OCI-LY1 (cell line): ENCODE measurements at regions not wholly inside any gene's neighbourhood (a gene's known extent, or its start where the extent isn't known, plus 50 kb on each side); places are given as distances from the start of the nearest gene placed in this dataset.

Experiments
- H2AFZ ChIP-seq: fragments of 200-600 bp; sonication (generic), shearing (Covaris generic); 2 replicates; pipeline ENCODE4 v1.6.0; 2014; ENCODE audit warnings: antibody characterized with exemption, mild to moderate bottlenecking, low read length
- H3F3A ChIP-seq: fragments of 200-600 bp; sonication (generic), shearing (Covaris generic); 2 replicates; pipeline ENCODE4 v1.6.0; 2014; ENCODE audit warnings: mild to moderate bottlenecking, antibody characterized with exemption, low read length, moderate library complexity; ENCODE audit not compliant: insufficient read depth
- H3K27ac ChIP-seq: fragments of 200-600 bp; sonication (generic); 2 replicates; pipeline ENCODE4 v1.5.1; 2014; ENCODE audit warnings: low read length, mixed run types, mild to moderate bottlenecking, low read depth; ENCODE audit not compliant: poor library complexity, severe bottlenecking
- H3K27me3 ChIP-seq: fragments of 200-600 bp; sonication (generic); 2 replicates; pipeline ENCODE4 v1.6.0; 2014; ENCODE audit warnings: antibody characterized with exemption, mild to moderate bottlenecking, low read length, moderate library complexity; ENCODE audit not compliant: insufficient read depth
- H3K36me3 ChIP-seq: fragments of 200-600 bp; sonication (generic); 2 replicates; pipeline ENCODE4 v1.6.1; 2014; ENCODE audit warnings: mild to moderate bottlenecking, antibody characterized with exemption, low read length, moderate library complexity, mixed read lengths; ENCODE audit not compliant: insufficient read depth
- H3K4me1 ChIP-seq: fragments of 200-600 bp; sonication (generic); 2 replicates; pipeline ENCODE4 v1.5.1; 2014; ENCODE audit warnings: mild to moderate bottlenecking, low read length, moderate library complexity; ENCODE audit not compliant: insufficient read depth, severe bottlenecking
- H3K4me2 ChIP-seq: fragments of 200-600 bp; sonication (generic), shearing (Covaris generic); 2 replicates; pipeline ENCODE4 v1.6.1; 2014; ENCODE audit warnings: low read length
- H3K4me3 ChIP-seq: fragments of 200-600 bp; sonication (generic); 2 replicates; pipeline ENCODE4 v1.5.1; 2014; ENCODE audit warnings: low read length, low read depth, mild to moderate bottlenecking, mixed read lengths; ENCODE audit not compliant: poor library complexity, severe bottlenecking
- H3K79me2 ChIP-seq: fragments of 200-600 bp; shearing (Covaris generic); 2 replicates; pipeline ENCODE4 v1.6.1; 2016; ENCODE audit warnings: mixed run types, low read length, mixed read lengths; ENCODE audit not compliant: insufficient read depth
- H3K9ac ChIP-seq: fragments of 200-600 bp; sonication (generic), shearing (Covaris generic); 2 replicates; pipeline ENCODE4 v1.6.1; 2014; ENCODE audit warnings: mild to moderate bottlenecking, low read length, mixed read lengths
- H3K9me2 ChIP-seq: fragments of 200-600 bp; sonication (generic), shearing (Covaris generic); 2 replicates; pipeline ENCODE4 v1.6.1; 2014; ENCODE audit warnings: low read depth, mild to moderate bottlenecking, low read length, mixed read lengths
- H3K9me3 ChIP-seq: fragments of 200-600 bp; shearing (Covaris generic); 2 replicates; pipeline ENCODE4 v1.6.1; 2014; ENCODE audit warnings: low read length, mixed read lengths
- H4K20me1 ChIP-seq: fragments of 200-600 bp; sonication (generic), shearing (Covaris generic); 2 replicates; pipeline ENCODE4 v1.6.0; 2016; ENCODE audit warnings: mild to moderate bottlenecking, low read length; ENCODE audit not compliant: insufficient read depth
- CTCF ChIP-seq: fragments of 200-600 bp; sonication (generic), shearing (Covaris generic); IDR thresholded peaks from 2 replicates; pipeline ENCODE4 v1.5.1; 2017; ENCODE audit warnings: mild to moderate bottlenecking, antibody characterized with exemption, low read length, moderate library complexity, mixed read lengths
- EZH2 ChIP-seq: fragments of 200-600 bp; sonication (generic), shearing (Covaris generic); IDR thresholded peaks from 2 replicates; pipeline ENCODE4 v1.8.0; 2017; ENCODE audit warnings: borderline replicate concordance, mixed run types, mild to moderate bottlenecking, antibody characterized with exemption, low read length, moderate library complexity, mixed read lengths

DNA sequence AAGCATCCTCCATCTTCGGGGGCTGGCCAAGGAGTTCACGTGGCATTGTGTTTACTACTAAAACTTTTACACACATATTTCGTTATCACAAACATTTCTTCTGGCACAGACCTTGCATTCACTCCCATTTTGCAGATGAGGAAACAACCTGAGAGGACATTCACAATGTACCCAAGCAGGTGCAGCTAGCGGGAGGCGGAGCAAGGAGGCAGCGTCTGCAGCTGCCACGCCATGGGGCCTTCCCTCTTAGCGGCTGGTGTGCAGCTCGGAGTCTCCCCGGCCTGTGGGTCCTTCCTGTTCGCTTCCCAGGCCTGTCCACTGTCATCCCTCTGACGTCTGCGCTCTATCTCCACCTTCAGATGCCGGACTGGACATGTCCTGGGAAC, 807.8 kb downstream of the TBC1D22A start:
- no peak overlapping the region for H2AFZ ChIP-seq
- TF ChIP-seq CTCF, result no peak
- TF ChIP-seq EZH2, result no peak
- H3K9ac ChIP-seq, result no peak overlapping the region
- no peaks in the 10 kb centered on the region for H3F3A ChIP-seq
- peaks cover 4% of the 10 kb centered on the region; the same call in 1 of the 2 replicates for H3K27me3 ChIP-seq
- H3K4me3 ChIP-seq, result no peak overlapping the region
- no peaks in the 10 kb centered on the region for H3K4me1 ChIP-seq
- H3K9me2 ChIP-seq, result no peaks in the 10 kb centered on the region
- H3K27ac ChIP-seq, result no peak overlapping the region
- no peaks in the 10 kb centered on the region for H3K9me3 ChIP-seq
- H3K79me2 ChIP-seq, result no peaks in the 10 kb centered on the region
- no peak overlapping the region for H3K4me2 ChIP-seq
- no peaks in the 10 kb centered on the region for H4K20me1 ChIP-seq
- no peaks in the 10 kb centered on the region for H3K36me3 ChIP-seq

DNA sequence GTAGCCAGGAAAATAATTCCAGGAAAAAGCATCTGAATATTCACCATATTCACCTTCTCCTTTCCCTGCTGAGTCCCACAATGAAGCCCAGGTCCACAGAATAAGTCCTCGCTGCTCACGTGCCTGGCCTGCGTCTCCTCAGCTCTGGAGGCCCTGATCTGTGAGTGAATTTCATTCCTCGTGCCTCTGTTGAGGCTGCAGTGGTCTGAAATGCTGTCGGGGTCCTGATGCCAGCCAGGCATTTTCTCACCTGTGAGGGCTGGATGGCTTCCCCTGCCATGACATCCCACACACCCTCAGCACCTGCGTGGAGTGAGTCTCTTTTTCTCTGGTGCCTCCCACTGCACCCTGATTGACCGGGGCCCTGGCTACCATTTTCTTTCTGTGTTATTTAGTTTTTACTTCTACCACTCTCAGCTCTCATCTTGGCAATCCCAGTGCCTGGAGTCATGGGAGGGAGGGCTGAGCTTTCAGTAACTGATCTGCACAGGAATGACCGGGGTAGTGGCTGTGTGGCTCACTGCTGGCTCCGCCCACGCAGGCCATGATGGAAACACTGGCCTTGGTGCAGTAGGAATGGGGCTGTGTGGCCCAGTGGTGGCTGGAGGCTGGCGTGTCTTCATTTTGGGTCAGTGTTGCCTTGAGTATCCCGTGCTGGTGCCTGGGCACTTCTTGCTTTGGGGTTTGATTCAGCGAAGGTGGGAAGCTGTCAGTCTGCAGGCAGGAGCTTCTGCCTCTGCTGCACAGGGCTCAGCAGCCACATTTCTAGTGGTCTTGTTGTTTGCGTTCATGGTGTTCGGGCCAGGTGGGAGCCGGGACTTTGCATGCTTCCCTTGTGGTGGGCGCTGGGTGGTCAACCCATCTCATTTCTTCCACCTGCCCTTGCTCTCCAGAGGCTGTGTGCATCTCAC, 807.2 kb downstream of the TBC1D22A start:
- Histone ChIP-seq H4K20me1 (no peaks in the 10 kb centered on the region), H3K4me2 (no peak overlapping the region), H3K9me3 (no peaks in the 10 kb centered on the region), H3K27me3 (peaks cover under 1% of the 10 kb centered on the region; the same call in 1 of the 2 replicates), H2AFZ (no peak overlapping the region), H3K79me2 (no peaks in the 10 kb centered on the region), H3K9ac (no peak overlapping the region), H3K4me3 (no peak overlapping the region), H3K4me1 (no peaks in the 10 kb centered on the region), H3K27ac (no peak overlapping the region), H3K36me3 (no peaks in the 10 kb centered on the region), H3K9me2 (no peaks in the 10 kb centered on the region), H3F3A (no peaks in the 10 kb centered on the region)
- TF ChIP-seq CTCF, result no peak
- no peak for TF ChIP-seq EZH2

- no peaks in the 10 kb centered on the region for H3K9me3 ChIP-seq
- no peaks in the 10 kb centered on the region for H4K20me1 ChIP-seq
- H3K36me3 ChIP-seq, result no peaks in the 10 kb centered on the region
- no peak overlapping the region for H3K4me3 ChIP-seq
- H3F3A ChIP-seq, result no peaks in the 10 kb centered on the region
- H3K79me2 ChIP-seq, result no peaks in the 10 kb centered on the region
- H2AFZ ChIP-seq, result no peak overlapping the region
- H3K4me1 ChIP-seq, result no peaks in the 10 kb centered on the region
- H3K4me2 ChIP-seq, result no peak overlapping the region
- no peak overlapping the region for H3K9ac ChIP-seq
- no peak overlapping the region for H3K27ac ChIP-seq
- no peak for TF ChIP-seq CTCF
- TF ChIP-seq EZH2, result no peak
- H3K9me2 ChIP-seq, result no peaks in the 10 kb centered on the region
- H3K27me3 ChIP-seq, result no peaks in the 10 kb centered on the region
Observed at GRCh38 chr22:47568700-47569099, 806.2 kb downstream of the TBC1D22A start.
